ENCODE measurements at regions not wholly inside any gene's neighbourhood (a gene's known extent, or its start where the extent isn't known, plus 50 kb on each side); places are given as distances from the start of the nearest gene placed in this dataset.

DNA sequence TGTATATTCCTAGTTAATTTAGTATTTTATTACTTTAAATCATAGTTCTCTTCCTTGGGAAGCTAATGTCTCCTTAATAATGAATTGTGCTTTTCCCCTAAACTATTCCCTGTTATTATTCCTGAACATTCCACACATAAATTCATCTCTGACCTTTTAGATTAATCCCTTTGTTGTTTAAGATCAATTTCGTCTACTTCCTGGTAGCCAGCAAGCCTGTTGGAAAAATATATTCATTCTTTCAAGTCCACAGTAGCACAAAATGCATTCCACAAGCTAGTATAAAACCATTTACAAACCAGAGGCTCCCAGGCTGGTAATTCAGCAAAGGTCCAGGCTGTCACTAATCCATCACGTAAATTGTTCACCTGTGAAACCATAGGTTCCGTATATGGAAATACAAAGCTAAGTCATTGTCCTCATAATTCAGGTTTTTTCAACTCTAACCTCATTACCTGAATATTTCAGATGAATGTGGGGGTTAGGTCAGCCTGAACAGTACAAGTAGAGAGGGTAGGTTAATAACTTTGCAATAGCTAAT lies 232.7 kb downstream of the SEC23A start:
- Histone ChIP-seq H3K9me3 (ENCODE audit: control insufficient read depth in 2 of 3, low read length in 3 of 3) (no peaks in the 10 kb centered on the region), H3K27me3 (ENCODE audit: control insufficient read depth in 2 of 2, insufficient read depth in 2 of 2, low read length in 2 of 2) (no peaks in the 10 kb centered on the region), H3K27ac (ENCODE audit: low read depth, low read length) (no peak overlapping the region), H3K36me3 (ENCODE audit: control insufficient read depth in 2 of 3, insufficient read depth in 3 of 3, low read length in 3 of 3) (no peaks in the 10 kb centered on the region), H3K4me1 (ENCODE audit: control insufficient read depth in 2 of 2, insufficient read depth in 2 of 2, low read length in 2 of 2) (no peaks in the 10 kb centered on the region), H3K4me3 (ENCODE audit: low read length) (no peak overlapping the region)
- H3K4me1 Mint-ChIP-seq: no peaks in the 10 kb centered on the region
- H3K9me3 Mint-ChIP-seq: no peaks in the 10 kb centered on the region
- no peak overlapping the region for H3K4me3 Mint-ChIP-seq
- no peaks in the 10 kb centered on the region for H3K36me3 Mint-ChIP-seq
- ATAC-seq: no peak
- no peak for DNase-seq
- H3K27ac Mint-ChIP-seq: no peak overlapping the region
- intact Hi-C loops (cut with micrococcal nuclease): no loop called here
- peaks cover 0 to 13% (median 2%) of the 10 kb centered on the region in 5 donors for H3K27me3 Mint-ChIP-seq
- CTCF ChIA-PET: interaction anchor here (1.5 to 6.0 kb wide), 2 partner anchors 10 to 967 kb away, joined by 3 to 51 read pairs; no protein-coding TSS in a partner anchor
- POLR2A ChIA-PET: no interaction called here

- Mint-ChIP-seq H3K27me3 (peaks cover 2 to 25% (median 8%) of the 10 kb centered on the region in 5 donors), H3K4me3 (no peak overlapping the region), H3K4me1 (no peaks in the 10 kb centered on the region), H3K36me3 (no peaks in the 10 kb centered on the region), H3K9me3 (peaks cover 0 to 7% (median 2%) of the 10 kb centered on the region in 11 donors), H3K27ac (no peak overlapping the region)
- intact Hi-C loops (cut with micrococcal nuclease): loop anchor here (5.0 to 10.0 kb wide), 3 partner anchors 146 to 1161 kb away; no protein-coding TSS in a partner anchor
- ChIA-PET CTCF (interaction anchor here (0.6 to 6.0 kb wide), 4 partner anchors 15 to 965 kb away, joined by 3 to 51 read pairs (median 4); no protein-coding TSS in a partner anchor), POLR2A (no interaction called here)
- Histone ChIP-seq H3K27me3 (ENCODE audit: control insufficient read depth in 2 of 2, insufficient read depth in 2 of 2, low read length in 2 of 2) (no peaks in the 10 kb centered on the region), H3K4me3 (ENCODE audit: low read length) (no peak overlapping the region), H3K36me3 (ENCODE audit: control insufficient read depth in 2 of 3, insufficient read depth in 3 of 3, low read length in 3 of 3) (no peaks in the 10 kb centered on the region), H3K4me1 (ENCODE audit: control insufficient read depth in 2 of 2, insufficient read depth in 2 of 2, low read length in 2 of 2) (no peaks in the 10 kb centered on the region), H3K27ac (ENCODE audit: low read depth, low read length) (no peak overlapping the region), H3K9me3 (ENCODE audit: control insufficient read depth in 2 of 3, low read length in 3 of 3) (no peaks in the 10 kb centered on the region)
- DNase-seq: no peak
- no peak for ATAC-seq
Measured at GRCh38 chr14:38868399-38869290, 234.4 kb downstream of the SEC23A start.

- ChIA-PET POLR2A (no interaction called here), CTCF (interaction anchor here (0.6 to 6.0 kb wide), 5 partner anchors 15 to 993 kb away, joined by 3 to 51 read pairs (median 3); no protein-coding TSS in a partner anchor)
- intact Hi-C loops (cut with micrococcal nuclease): loop anchor here (1.0 to 10.0 kb wide), 7 partner anchors 145 to 1160 kb away; no protein-coding TSS in a partner anchor
- no peak overlapping the region for H3K27ac ChIP-seq (ENCODE audit: low read depth, low read length)
- H3K9me3 Mint-ChIP-seq: peaks cover 0 to 7% (median 2%) of the 10 kb centered on the region in 11 donors
- H3K4me1 ChIP-seq (ENCODE audit: control insufficient read depth in 2 of 2, insufficient read depth in 2 of 2, low read length in 2 of 2): no peaks in the 10 kb centered on the region
- H3K27ac Mint-ChIP-seq: no peak overlapping the region
- peak in 8 of 9 donors; percentile 10 to 51 (median 44) for DNase-seq
- no peaks in the 10 kb centered on the region for H3K4me1 Mint-ChIP-seq
- H3K4me3 ChIP-seq (ENCODE audit: low read length): no peak overlapping the region
- peak; percentile 76 for ATAC-seq
- no peak overlapping the region for H3K4me3 Mint-ChIP-seq
- H3K27me3 ChIP-seq (ENCODE audit: control insufficient read depth in 2 of 2, insufficient read depth in 2 of 2, low read length in 2 of 2): no peaks in the 10 kb centered on the region
- H3K27me3 Mint-ChIP-seq: peaks cover 2 to 25% (median 10%) of the 10 kb centered on the region in 5 donors
- no peaks in the 10 kb centered on the region for H3K9me3 ChIP-seq (ENCODE audit: control insufficient read depth in 2 of 3, low read length in 3 of 3)
- H3K36me3 ChIP-seq (ENCODE audit: control insufficient read depth in 2 of 3, insufficient read depth in 3 of 3, low read length in 3 of 3): no peaks in the 10 kb centered on the region
- H3K36me3 Mint-ChIP-seq: no peaks in the 10 kb centered on the region
Measured at GRCh38 chr14:38867561-38868150, 235.4 kb downstream of the SEC23A start.

DNA sequence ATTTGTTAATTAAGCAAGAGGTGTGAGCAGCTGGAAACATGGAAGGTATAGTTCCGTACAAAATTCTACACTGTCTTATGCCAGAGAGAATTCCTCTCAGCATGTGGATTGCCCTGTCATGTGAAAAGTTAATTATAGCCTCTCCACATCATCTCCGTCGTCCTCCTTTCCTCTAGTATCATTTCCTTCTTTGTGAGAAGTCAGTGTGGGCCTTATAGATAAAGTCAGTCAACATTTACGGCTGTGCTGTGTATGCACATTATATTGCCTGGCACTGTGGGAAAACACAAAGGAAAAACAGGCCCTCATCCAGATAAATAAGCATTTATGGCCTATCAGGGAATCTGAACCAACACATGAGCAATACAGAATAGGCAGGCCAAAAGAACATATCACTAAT lies 236.6 kb downstream of the SEC23A start:
- Mint-ChIP-seq H3K9me3 (peaks cover 0 to 10% (median 2%) of the 10 kb centered on the region in 11 donors), H3K27ac (no peak overlapping the region), H3K4me3 (no peak overlapping the region), H3K4me1 (no peaks in the 10 kb centered on the region), H3K27me3 (peaks cover 2 to 31% (median 12%) of the 10 kb centered on the region in 5 donors), H3K36me3 (no peaks in the 10 kb centered on the region)
- Histone ChIP-seq H3K27ac (ENCODE audit: low read depth, low read length) (no peak overlapping the region), H3K9me3 (ENCODE audit: control insufficient read depth in 2 of 3, low read length in 3 of 3) (no peaks in the 10 kb centered on the region), H3K27me3 (ENCODE audit: control insufficient read depth in 2 of 2, insufficient read depth in 2 of 2, low read length in 2 of 2) (no peaks in the 10 kb centered on the region), H3K4me3 (ENCODE audit: low read length) (no peak overlapping the region), H3K36me3 (ENCODE audit: control insufficient read depth in 2 of 3, insufficient read depth in 3 of 3, low read length in 3 of 3) (no peaks in the 10 kb centered on the region), H3K4me1 (ENCODE audit: control insufficient read depth in 2 of 2, insufficient read depth in 2 of 2, low read length in 2 of 2) (no peaks in the 10 kb centered on the region)
- intact Hi-C loops (cut with micrococcal nuclease): loop anchor here (2.0 to 10.0 kb wide), 5 partner anchors 148 to 1159 kb away; no protein-coding TSS in a partner anchor
- POLR2A ChIA-PET: no interaction called here
- CTCF ChIA-PET: interaction anchor here (6.0 kb wide), 1 partner anchor 963 kb away, joined by 51 read pairs; no protein-coding TSS in a partner anchor
- ATAC-seq (no peak), DNase-seq (no peak)

- Mint-ChIP-seq H3K36me3 (no peaks in the 10 kb centered on the region), H3K27ac (no peak overlapping the region), H3K27me3 (peaks cover 4 to 36% (median 14%) of the 10 kb centered on the region in 5 donors), H3K4me1 (no peaks in the 10 kb centered on the region), H3K4me3 (no peak overlapping the region), H3K9me3 (peaks cover 0 to 10% (median 3%) of the 10 kb centered on the region in 11 donors)
- Histone ChIP-seq H3K4me1 (ENCODE audit: control insufficient read depth in 2 of 2, insufficient read depth in 2 of 2, low read length in 2 of 2) (no peaks in the 10 kb centered on the region), H3K27ac (ENCODE audit: low read depth, low read length) (no peak overlapping the region), H3K36me3 (ENCODE audit: control insufficient read depth in 2 of 3, insufficient read depth in 3 of 3, low read length in 3 of 3) (no peaks in the 10 kb centered on the region), H3K27me3 (ENCODE audit: control insufficient read depth in 2 of 2, insufficient read depth in 2 of 2, low read length in 2 of 2) (no peaks in the 10 kb centered on the region), H3K9me3 (ENCODE audit: control insufficient read depth in 2 of 3, low read length in 3 of 3) (no peaks in the 10 kb centered on the region), H3K4me3 (ENCODE audit: low read length) (no peak overlapping the region)
- DNase-seq: no peak
- no peak for ATAC-seq
- POLR2A ChIA-PET: no interaction called here
- intact Hi-C loops (cut with micrococcal nuclease): loop anchor here in 1 of 2 donors (10.0 kb wide), 1 partner anchor 152 kb away; no protein-coding TSS in a partner anchor
- CTCF ChIA-PET: no interaction called here
Measured at GRCh38 chr14:38862366-38862765, 240.7 kb downstream of the SEC23A start.

DNA sequence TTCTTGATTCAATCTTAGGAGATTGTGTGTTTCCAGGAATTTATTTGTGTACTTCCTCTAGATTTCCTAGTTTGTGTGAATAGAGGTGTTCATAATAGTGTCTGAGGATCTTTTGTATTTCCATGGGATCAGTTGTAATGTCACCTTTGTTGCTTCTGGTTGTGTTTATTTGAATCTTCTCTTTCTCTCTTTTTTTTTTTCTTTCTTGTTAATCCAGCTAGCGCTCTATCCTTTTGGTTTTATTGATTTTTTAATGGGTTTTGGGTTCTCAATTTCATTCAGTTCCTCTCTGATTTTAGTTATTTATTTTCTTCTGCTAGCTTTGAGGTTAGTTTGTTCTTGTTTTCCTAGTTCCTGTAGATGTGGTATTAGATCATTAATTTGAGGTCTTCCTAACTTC lies 242.5 kb downstream of the SEC23A start:
- Histone ChIP-seq H3K9me3 (ENCODE audit: control insufficient read depth in 2 of 3, low read length in 3 of 3) (no peaks in the 10 kb centered on the region), H3K4me1 (ENCODE audit: control insufficient read depth in 2 of 2, insufficient read depth in 2 of 2, low read length in 2 of 2) (no peaks in the 10 kb centered on the region), H3K27me3 (ENCODE audit: control insufficient read depth in 2 of 2, insufficient read depth in 2 of 2, low read length in 2 of 2) (no peaks in the 10 kb centered on the region), H3K36me3 (ENCODE audit: control insufficient read depth in 2 of 3, insufficient read depth in 3 of 3, low read length in 3 of 3) (no peaks in the 10 kb centered on the region), H3K27ac (ENCODE audit: low read depth, low read length) (no peak overlapping the region), H3K4me3 (ENCODE audit: low read length) (no peak overlapping the region)
- H3K27ac Mint-ChIP-seq: no peak overlapping the region
- H3K9me3 Mint-ChIP-seq: peaks cover 0 to 11% (median 3%) of the 10 kb centered on the region in 11 donors
- H3K4me3 Mint-ChIP-seq: no peak overlapping the region
- peaks cover 0 to 31% (median 14%) of the 10 kb centered on the region in 5 donors for H3K27me3 Mint-ChIP-seq
- ChIA-PET CTCF (interaction anchor here (0.7 kb wide), 1 partner anchor 39 kb away, joined by 4 read pairs; no protein-coding TSS in a partner anchor), POLR2A (no interaction called here)
- H3K4me1 Mint-ChIP-seq: no peaks in the 10 kb centered on the region
- DNase-seq: no peak
- intact Hi-C loops (cut with micrococcal nuclease): loop anchor here in 1 of 2 donors (10.0 kb wide), 1 partner anchor 154 kb away; no protein-coding TSS in a partner anchor
- no peaks in the 10 kb centered on the region for H3K36me3 Mint-ChIP-seq
- ATAC-seq: no peak
